ENCODE measurements at regions not wholly inside any gene's neighbourhood (a gene's known extent, or its start where the extent isn't known, plus 50 kb on each side); places are given as distances from the start of the nearest gene placed in this dataset.
A peak's percentile ranks its signal among the peaks of the same experiment; 100 is the strongest.

- POLR2A ChIA-PET = no interaction called here
- TF ChIP-seq POLR2AphosphoS5 (IDR thresholded peaks at IDR 0.05; ENCODE audit: low read depth, low read length) (no peak), TCF7L2 (IDR thresholded peaks at IDR 0.05; ENCODE audit: low read depth, low read length) (no peak), REST (IDR thresholded peaks at IDR 0.05; ENCODE audit: insufficient read depth in 1 of 2, low read depth in 2 of 2, low read length in 1 of 2) (no peak), SIN3A (IDR thresholded peaks at IDR 0.05; ENCODE audit: borderline replicate concordance, insufficient read depth, low read depth, low read length) (no peak)
- TF ChIP-seq, protein P1, sequence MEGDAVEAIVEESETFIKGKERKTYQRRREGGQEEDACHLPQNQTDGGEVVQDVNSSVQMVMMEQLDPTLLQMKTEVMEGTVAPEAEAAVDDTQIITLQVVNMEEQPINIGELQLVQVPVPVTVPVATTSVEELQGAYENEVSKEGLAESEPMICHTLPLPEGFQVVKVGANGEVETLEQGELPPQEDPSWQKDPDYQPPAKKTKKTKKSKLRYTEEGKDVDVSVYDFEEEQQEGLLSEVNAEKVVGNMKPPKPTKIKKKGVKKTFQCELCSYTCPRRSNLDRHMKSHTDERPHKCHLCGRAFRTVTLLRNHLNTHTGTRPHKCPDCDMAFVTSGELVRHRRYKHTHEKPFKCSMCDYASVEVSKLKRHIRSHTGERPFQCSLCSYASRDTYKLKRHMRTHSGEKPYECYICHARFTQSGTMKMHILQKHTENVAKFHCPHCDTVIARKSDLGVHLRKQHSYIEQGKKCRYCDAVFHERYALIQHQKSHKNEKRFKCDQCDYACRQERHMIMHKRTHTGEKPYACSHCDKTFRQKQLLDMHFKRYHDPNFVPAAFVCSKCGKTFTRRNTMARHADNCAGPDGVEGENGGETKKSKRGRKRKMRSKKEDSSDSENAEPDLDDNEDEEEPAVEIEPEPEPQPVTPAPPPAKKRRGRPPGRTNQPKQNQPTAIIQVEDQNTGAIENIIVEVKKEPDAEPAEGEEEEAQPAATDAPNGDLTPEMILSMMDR (IDR thresholded peaks at IDR 0.05) = no peak
- CTCF ChIA-PET = no interaction called here
- H3K4me3 ChIP-seq (ENCODE audit: low read depth in 2 of 2, low read length in 2 of 2) = no peak overlapping the region
- no peaks in the 10 kb centered on the region for H3K9me3 ChIP-seq (ENCODE audit: control insufficient read depth, insufficient read depth, low read depth, low read length)
- no peak overlapping the region for H3K27ac ChIP-seq (ENCODE audit: low read length)
- DNase-seq (ENCODE audit: low read depth, low spot score) (peak; percentile 52), ATAC-seq (no peak)
- no peaks in the 10 kb centered on the region for H3K4me1 ChIP-seq (ENCODE audit: control insufficient read depth, insufficient read depth, low read length)
- intact Hi-C loops (cut with micrococcal nuclease; ENCODE audit: unreplicated experiment) (no loop called here), in situ Hi-C loops (cut with HindIII; ENCODE audit: low pct_unique_long_range_greater_than_20kb, low sequenced_read_pairs) (no loop called here)
- no peaks in the 10 kb centered on the region for H3K36me3 ChIP-seq (ENCODE audit: control insufficient read depth, insufficient read depth, low read length)
- BruUV-seq (replicated peaks) = no TSS peak
- H3K27me3 ChIP-seq (ENCODE audit: control insufficient read depth, insufficient read depth, low read length) = no peaks in the 10 kb centered on the region
Measured at GRCh38 chr2:74759986-74760385, 73.9 kb upstream of the HK2 start.

DNA sequence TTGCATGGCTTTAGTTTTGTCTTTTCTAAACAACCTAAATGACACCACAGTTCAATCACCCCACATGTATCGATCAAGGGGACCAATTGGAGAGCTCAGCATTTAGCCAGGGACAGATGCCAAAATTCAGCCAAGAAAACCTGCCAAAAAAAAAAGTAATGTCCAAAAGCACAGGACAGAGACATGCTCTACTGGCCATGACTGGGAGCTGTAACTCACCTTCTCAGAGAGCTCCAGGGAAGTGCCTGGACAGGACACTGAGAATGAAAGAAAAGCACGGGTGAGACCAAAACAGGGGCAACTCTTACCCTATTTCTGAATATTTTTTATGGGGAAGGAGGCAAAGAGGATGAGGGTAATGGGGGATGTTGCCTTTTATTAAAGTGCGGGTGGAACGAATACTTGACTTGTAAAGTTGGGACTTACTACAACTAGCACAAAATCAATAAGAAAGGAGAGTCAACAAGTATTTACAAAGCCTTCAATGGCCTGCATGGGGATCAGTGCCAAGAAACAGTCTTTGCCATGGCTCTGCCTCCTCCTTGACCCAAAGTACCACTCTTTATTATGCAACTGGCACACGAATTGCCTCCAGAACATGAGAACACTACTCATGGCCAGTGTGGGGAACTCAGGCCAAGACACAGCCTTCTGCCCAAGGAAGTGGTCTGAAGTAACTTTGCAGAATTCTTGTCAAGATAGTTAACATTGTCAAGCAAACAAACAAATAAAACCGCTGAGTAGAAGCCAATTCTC lies 72.9 kb upstream of the HK2 start:
- H3K36me3 ChIP-seq (ENCODE audit: control insufficient read depth, insufficient read depth, low read length) = no peaks in the 10 kb centered on the region
- DNase-seq (ENCODE audit: low read depth, low spot score) (no peak), ATAC-seq (no peak)
- no peaks in the 10 kb centered on the region for H3K9me3 ChIP-seq (ENCODE audit: control insufficient read depth, insufficient read depth, low read depth, low read length)
- intact Hi-C loops (cut with micrococcal nuclease; ENCODE audit: unreplicated experiment) = no loop called here
- no peaks in the 10 kb centered on the region for H3K27me3 ChIP-seq (ENCODE audit: control insufficient read depth, insufficient read depth, low read length)
- CTCF ChIA-PET = no interaction called here
- TF ChIP-seq REST (IDR thresholded peaks at IDR 0.05; ENCODE audit: insufficient read depth in 1 of 2, low read depth in 2 of 2, low read length in 1 of 2) = no peak
- no peak for TF ChIP-seq POLR2AphosphoS5 (IDR thresholded peaks at IDR 0.05; ENCODE audit: low read depth, low read length)
- TF ChIP-seq SIN3A (IDR thresholded peaks at IDR 0.05; ENCODE audit: borderline replicate concordance, insufficient read depth, low read depth, low read length) = no peak
- TF ChIP-seq, protein P1 (IDR thresholded peaks at IDR 0.05) = no peak
- TF ChIP-seq TCF7L2 (IDR thresholded peaks at IDR 0.05; ENCODE audit: low read depth, low read length) = no peak
- POLR2A ChIA-PET = no interaction called here
- in situ Hi-C loops (cut with HindIII; ENCODE audit: low pct_unique_long_range_greater_than_20kb, low sequenced_read_pairs) = no loop called here
- H3K27ac ChIP-seq (ENCODE audit: low read length) = no peak overlapping the region
- H3K4me3 ChIP-seq (ENCODE audit: low read depth in 2 of 2, low read length in 2 of 2) = no peak overlapping the region
- H3K4me1 ChIP-seq (ENCODE audit: control insufficient read depth, insufficient read depth, low read length) = no peaks in the 10 kb centered on the region
- BruUV-seq (replicated peaks) = no TSS peak
